ENCODE measurements at regions not wholly inside any gene's neighbourhood (a gene's known extent, or its start where the extent isn't known, plus 50 kb on each side); places are given as distances from the start of the nearest gene placed in this dataset.

DNA sequence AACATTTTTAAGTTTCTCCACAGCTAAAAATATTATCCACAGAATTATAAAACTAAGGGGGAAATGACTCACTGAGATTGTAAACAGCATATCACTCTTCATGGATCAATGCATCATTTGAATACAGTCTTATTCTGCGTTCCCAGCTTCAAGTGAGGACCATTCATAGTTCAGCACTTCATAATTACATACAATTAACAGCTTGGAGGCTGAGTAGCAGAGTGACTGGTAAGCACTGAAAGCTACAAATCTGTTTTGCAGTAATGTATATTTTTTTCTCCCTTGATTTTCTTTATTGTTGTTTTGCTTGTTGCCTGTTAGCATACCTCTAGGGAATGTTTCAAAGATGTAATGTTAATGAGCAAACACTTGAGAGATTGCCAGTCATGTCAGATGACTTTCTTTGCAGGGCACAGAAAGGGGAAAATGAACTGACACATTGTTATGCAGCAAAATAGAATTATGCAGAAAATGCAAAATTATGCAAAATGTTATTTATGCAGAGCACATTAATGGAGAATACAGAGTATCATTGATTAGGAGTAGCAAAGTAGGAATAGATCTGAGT lies 138.6 kb downstream of the RPS29 start:
- no peak for DNase-seq (ENCODE audit: low spot score)
- Mint-ChIP-seq H3K27ac (ENCODE audit: unreplicated experiment) (no peak overlapping the region), H3K27me3 (ENCODE audit: low read depth) (peaks cover 33% of the 10 kb centered on the region), H3K36me3 (ENCODE audit: low read depth) (peaks cover 1% of the 10 kb centered on the region), H3K4me1 (ENCODE audit: low read depth) (no peaks in the 10 kb centered on the region), H3K4me3 (ENCODE audit: unreplicated experiment) (no peak overlapping the region), H3K9me3 (ENCODE audit: low read depth) (peaks cover 14% of the 10 kb centered on the region)
- TF ChIP-seq CTCF (IDR thresholded peaks at IDR 0.05) = no peak

- Mint-ChIP-seq H3K27ac (ENCODE audit: unreplicated experiment) (no peak overlapping the region), H3K9me3 (ENCODE audit: low read depth) (peaks cover 14% of the 10 kb centered on the region), H3K27me3 (ENCODE audit: low read depth) (peaks cover 33% of the 10 kb centered on the region), H3K4me3 (ENCODE audit: unreplicated experiment) (no peak overlapping the region), H3K36me3 (ENCODE audit: low read depth) (peaks cover 1% of the 10 kb centered on the region), H3K4me1 (ENCODE audit: low read depth) (no peaks in the 10 kb centered on the region)
- TF ChIP-seq CTCF (IDR thresholded peaks at IDR 0.05) = no peak
- DNase-seq (ENCODE audit: low spot score) = no peak
Observed at GRCh38 chr14:49446801-49447200, 139.4 kb downstream of the RPS29 start.

GRCh38 chr14:49438256-49438770 lies 147.9 kb downstream of the RPS29 start:
- peaks cover 21% of the 10 kb centered on the region for H3K9me3 Mint-ChIP-seq (ENCODE audit: low read depth)
- no peak overlapping the region for H3K4me3 Mint-ChIP-seq (ENCODE audit: unreplicated experiment)
- no peak overlapping the region for H3K27ac Mint-ChIP-seq (ENCODE audit: unreplicated experiment)
- no peak for TF ChIP-seq CTCF (IDR thresholded peaks at IDR 0.05)
- no peak for DNase-seq (ENCODE audit: low spot score)
- no peaks in the 10 kb centered on the region for H3K4me1 Mint-ChIP-seq (ENCODE audit: low read depth)
- peaks cover 36% of the 10 kb centered on the region for H3K27me3 Mint-ChIP-seq (ENCODE audit: low read depth)
- H3K36me3 Mint-ChIP-seq (ENCODE audit: low read depth) = no peaks in the 10 kb centered on the region

GRCh38 chr14:49428076-49428475 lies 158.1 kb downstream of the RPS29 start:
- Mint-ChIP-seq H3K27ac (ENCODE audit: unreplicated experiment) (no peak overlapping the region), H3K9me3 (ENCODE audit: low read depth) (peaks cover 28% of the 10 kb centered on the region), H3K36me3 (ENCODE audit: low read depth) (peaks cover 4% of the 10 kb centered on the region), H3K4me3 (ENCODE audit: unreplicated experiment) (no peak overlapping the region), H3K27me3 (ENCODE audit: low read depth) (peaks cover 14% of the 10 kb centered on the region), H3K4me1 (ENCODE audit: low read depth) (no peaks in the 10 kb centered on the region)
- DNase-seq (ENCODE audit: low spot score) = no peak
- TF ChIP-seq CTCF (IDR thresholded peaks at IDR 0.05) = no peak

DNA sequence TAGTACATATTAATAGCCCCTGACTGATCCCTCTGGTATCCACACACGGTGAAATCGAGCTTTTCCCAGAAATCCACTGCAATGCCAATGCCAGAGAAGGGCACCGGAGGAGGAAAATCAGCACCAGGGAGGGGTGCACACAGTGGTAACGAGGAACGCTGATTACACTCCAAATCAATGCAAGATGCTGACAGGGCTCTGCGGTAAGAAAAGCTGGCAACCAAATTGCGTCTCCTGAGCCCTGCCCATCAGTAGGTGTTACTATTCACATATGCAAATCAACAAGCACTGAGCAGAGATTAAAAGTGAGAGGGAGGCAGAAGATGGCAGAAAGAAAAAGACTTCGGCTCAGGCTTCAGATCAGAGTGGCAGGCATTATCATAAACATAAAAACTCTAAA lies 159.1 kb downstream of the RPS29 start:
- Mint-ChIP-seq H3K36me3 (ENCODE audit: low read depth) (peaks cover 3% of the 10 kb centered on the region), H3K27me3 (ENCODE audit: low read depth) (peaks cover 14% of the 10 kb centered on the region), H3K4me3 (ENCODE audit: unreplicated experiment) (no peak overlapping the region), H3K4me1 (ENCODE audit: low read depth) (no peaks in the 10 kb centered on the region), H3K9me3 (ENCODE audit: low read depth) (peaks cover 18% of the 10 kb centered on the region), H3K27ac (ENCODE audit: unreplicated experiment) (no peak overlapping the region)
- DNase-seq (ENCODE audit: low spot score) = no peak
- TF ChIP-seq CTCF (IDR thresholded peaks at IDR 0.05) = no peak

Data from chondrocyte (in vitro differentiated cells).